H9 (cell line): ENCODE measurements at regions not wholly inside any gene's neighbourhood (a gene's known extent, or its start where the extent isn't known, plus 50 kb on each side); places are given as distances from the start of the nearest gene placed in this dataset.

Source experiments
- DNase-seq: peaks from one replicate; pipeline ENCODE4 v3.0.0-alpha.2; 2017
- H2AFZ ChIP-seq: one replicate; pipeline ENCODE4 v1.6.1; 2013; ENCODE audit warnings: mild to moderate bottlenecking, low read length, control low read depth, moderate library complexity
- H2AK5ac ChIP-seq: 2 replicates; pipeline ENCODE4 v1.6.1; 2013; ENCODE audit warnings: low read length, control low read depth, mixed read lengths; ENCODE audit not compliant: insufficient read length
- H2BK120ac ChIP-seq: one replicate; pipeline ENCODE4 v1.6.1; 2013; ENCODE audit warnings: low read depth, mild to moderate bottlenecking, low read length, control low read depth, inconsistent platforms; ENCODE audit not compliant: poor library complexity, severe bottlenecking
- H2BK12ac ChIP-seq: 2 replicates; pipeline ENCODE4 v1.6.1; 2013; ENCODE audit warnings: low read length, control low read depth, mixed read lengths, low read depth; ENCODE audit not compliant: insufficient read length
- H2BK15ac ChIP-seq: 2 replicates; pipeline ENCODE4 v1.6.1; 2013; ENCODE audit warnings: low read depth, low read length, control low read depth
- H2BK20ac ChIP-seq: one replicate; pipeline ENCODE4 v1.6.1; 2013; ENCODE audit warnings: low read depth, mild to moderate bottlenecking, low read length, control low read depth, inconsistent platforms; ENCODE audit not compliant: poor library complexity, severe bottlenecking
- H2BK5ac ChIP-seq: 2 replicates; pipeline ENCODE4 v1.6.1; 2013; ENCODE audit warnings: low read length, control low read depth, mixed read lengths; ENCODE audit not compliant: insufficient read length
- H3K14ac ChIP-seq: 2 replicates; pipeline ENCODE4 v1.6.1; 2013; ENCODE audit warnings: low read length, control low read depth; ENCODE audit not compliant: insufficient read depth
- H3K18ac ChIP-seq: 2 replicates; pipeline ENCODE4 v1.6.1; 2013; ENCODE audit warnings: low read depth, mild to moderate bottlenecking, mixed read lengths, low read length, control low read depth; ENCODE audit not compliant: insufficient read length
- H3K23ac ChIP-seq: 2 replicates; pipeline ENCODE4 v1.6.1; 2013; ENCODE audit warnings: low read length, control low read depth, mixed read lengths, low read depth; ENCODE audit not compliant: insufficient read length
- H3K23me2 ChIP-seq: 2 replicates; pipeline ENCODE4 v1.6.1; 2013; ENCODE audit warnings: low read depth, mild to moderate bottlenecking, mixed read lengths, low read length, control low read depth; ENCODE audit not compliant: insufficient read length, poor library complexity, severe bottlenecking
- H3K27ac ChIP-seq: 2 replicates; pipeline ENCODE4 v1.5.1; 2013; ENCODE audit warnings: low read length, control low read depth, mixed read lengths, low read depth; ENCODE audit not compliant: insufficient read length
- H3K27me3 ChIP-seq: 2 replicates; pipeline ENCODE4 v1.6.1; 2013; ENCODE audit warnings: low read length, control low read depth, inconsistent platforms; ENCODE audit not compliant: insufficient read depth
- H3K4ac ChIP-seq: 2 replicates; pipeline ENCODE4 v1.6.1; 2013; ENCODE audit warnings: low read depth, mild to moderate bottlenecking, control low read depth, inconsistent platforms, low read length, moderate library complexity
- H3K4me1 ChIP-seq: 2 replicates; pipeline ENCODE4 v1.6.1; 2013; ENCODE audit warnings: low read length, control low read depth, inconsistent platforms; ENCODE audit not compliant: insufficient read depth
- H3K4me2 ChIP-seq: 2 replicates; pipeline ENCODE4 v1.6.1; 2013; ENCODE audit warnings: low read length, control low read depth, mixed read lengths; ENCODE audit not compliant: insufficient read length, insufficient read depth
- H3K56ac ChIP-seq: 2 replicates; pipeline ENCODE4 v1.6.1; 2013; ENCODE audit warnings: low read depth, mild to moderate bottlenecking, mixed read lengths, low read length, control low read depth; ENCODE audit not compliant: insufficient read length
- H3K79me1 ChIP-seq: 2 replicates; pipeline ENCODE4 v1.6.1; 2013; ENCODE audit warnings: low read depth, mild to moderate bottlenecking, moderate library complexity, low read length, control low read depth, inconsistent platforms; ENCODE audit not compliant: insufficient read depth, poor library complexity, severe bottlenecking
- H3K79me2 ChIP-seq: 2 replicates; pipeline ENCODE4 v1.6.1; 2013; ENCODE audit warnings: low read length, control low read depth, inconsistent platforms; ENCODE audit not compliant: insufficient read depth
- H3K9ac ChIP-seq: 2 replicates; pipeline ENCODE4 v1.6.1; 2013; ENCODE audit warnings: low read length, control low read depth, mixed read lengths; ENCODE audit not compliant: insufficient read length; ENCODE audit errors: extremely low read depth
- H3K9me3 ChIP-seq: one replicate; pipeline ENCODE4 v1.6.1; 2013; ENCODE audit warnings: low read depth, low read length, inconsistent platforms; ENCODE audit not compliant: control insufficient read depth
- H3T11ph ChIP-seq: one replicate; pipeline ENCODE4 v1.6.1; 2013; ENCODE audit warnings: mild to moderate bottlenecking, low read length, control low read depth, inconsistent platforms
- H4K20me1 ChIP-seq: one replicate; pipeline ENCODE4 v1.6.1; 2013; ENCODE audit not compliant: control insufficient read depth, insufficient read length, insufficient read depth
- H4K5ac ChIP-seq: 2 replicates; pipeline ENCODE4 v1.6.1; 2013; ENCODE audit warnings: low read depth, mild to moderate bottlenecking, mixed read lengths, low read length, control low read depth; ENCODE audit not compliant: insufficient read length
- H4K8ac ChIP-seq: replicated peaks from 2 replicates; pipeline ENCODE4 v1.6.1; 2013; ENCODE audit warnings: low read length, control low read depth, mixed read lengths, low read depth; ENCODE audit not compliant: insufficient read length
- H4K91ac ChIP-seq: 2 replicates; pipeline ENCODE4 v1.6.1; 2013; ENCODE audit warnings: low read depth, mild to moderate bottlenecking, moderate library complexity, mixed read lengths, low read length, control low read depth; ENCODE audit not compliant: insufficient read length
- H3K27ac Mint-ChIP-seq, 3 experiments: 2 replicates in 2 of 3; 3 replicates in 1 of 3; pipeline ENCODE4 v1.8.0; 2020 to 2021; ENCODE audit warnings: mixed read lengths in 3 of 3, mild to moderate bottlenecking in 1 of 3, moderate library complexity in 1 of 3
- H3K27me3 Mint-ChIP-seq: 2 replicates; pipeline ENCODE4 v1.8.0; 2021; ENCODE audit warnings: low read depth, mild to moderate bottlenecking, moderate library complexity, mixed read lengths
- H3K36me3 Mint-ChIP-seq, 3 experiments: 2 replicates in 2 of 3; 3 replicates in 1 of 3; pipeline ENCODE4 v1.8.0; 2020 to 2021; ENCODE audit warnings: low read depth in 3 of 3, mixed read lengths in 3 of 3; ENCODE audit not compliant: insufficient read depth in 1 of 3
- H3K4me1 Mint-ChIP-seq, 2 experiments: 2 replicates each; pipeline ENCODE4 v1.8.0; 2020; ENCODE audit warnings: mixed read lengths in 2 of 2
- H3K4me3 Mint-ChIP-seq, 2 experiments: 2 replicates in 1 of 2; 3 replicates in 1 of 2; pipeline ENCODE4 v1.8.0; 2020 to 2021; ENCODE audit warnings: mild to moderate bottlenecking in 2 of 2, mixed read lengths in 2 of 2, moderate library complexity in 1 of 2
- H3K9me3 Mint-ChIP-seq, 2 experiments: 2 replicates in 1 of 2; 3 replicates in 1 of 2; pipeline ENCODE4 v1.8.0; 2020; ENCODE audit warnings: mild to moderate bottlenecking in 2 of 2, mixed read lengths in 2 of 2, moderate library complexity in 1 of 2
- CTCF ChIP-seq: fragments of 200-600 bp; sonication (generic); conservative IDR thresholded peaks from 3 replicates; pipeline ENCODE4 v1.8.0; 2021; ENCODE audit warnings: antibody characterized with exemption, mild to moderate bottlenecking
- WGBS: extraction: QIAGEN DNeasy Blood & Tissue Kit; methylation state at CpG from one replicate; pipeline ENCODE4 v1.1.7; 2013; ENCODE audit warnings: missing lambda C conversion rate, low lambda C conversion rate, mixed read lengths; ENCODE audit not compliant: insufficient read length; ENCODE audit errors: extremely low coverage; 5-methylcytosine and 5-hydroxymethylcytosine counted together

- Histone ChIP-seq H3K14ac (no peak overlapping the region), H3K4me2 (no peak overlapping the region), H3K4ac (no peak overlapping the region), H4K5ac (no peak overlapping the region), H2AFZ (no peak overlapping the region), H2BK12ac (no peak overlapping the region), H4K8ac (no peak overlapping the region), H3K23me2 (no peaks in the 10 kb centered on the region), H3K27ac (no peak overlapping the region), H3K79me2 (no peaks in the 10 kb centered on the region), H4K20me1 (no peaks in the 10 kb centered on the region), H2BK20ac (no peak overlapping the region), H3K56ac (no peak overlapping the region), H3K4me1 (peaks cover 12% of the 10 kb centered on the region; the same call in 1 of the 2 replicates), H2BK5ac (no peak overlapping the region), H3K79me1 (no peaks in the 10 kb centered on the region), H2BK15ac (no peak overlapping the region), H4K91ac (no peak overlapping the region), H3K9me3 (no peaks in the 10 kb centered on the region), H3K9ac (no peak overlapping the region), H2AK5ac (no peak overlapping the region), H3K27me3 (no peaks in the 10 kb centered on the region), H3K23ac (no peak overlapping the region), H2BK120ac (no peak overlapping the region), H3K18ac (no peak overlapping the region), H3T11ph (no peak overlapping the region)
- Mint-ChIP-seq H3K36me3 (no peaks in the 10 kb centered on the region; a peak in 1 of 7 replicates), H3K27me3 (peaks cover 36% of the 10 kb centered on the region), H3K4me1 (peaks cover 50 to 63% of the 10 kb centered on the region in 2 experiments), H3K9me3 (no peaks in the 10 kb centered on the region), H3K27ac (no peak overlapping the region), H3K4me3 (no peak overlapping the region; a peak in 1 of 5 replicates)
- WGBS, result no CpG with 5 or more reads among the region's 2 CpGs
- TF ChIP-seq CTCF, result no peak
- DNase-seq, result no peak
Measured at GRCh38 chr3:34256021-34256420, 457.6 kb downstream of the PDCD6IP start.
